GM23338 (cell line): ENCODE measurements at regions not wholly inside any gene's neighbourhood (a gene's known extent, or its start where the extent isn't known, plus 50 kb on each side); places are given as distances from the start of the nearest gene placed in this dataset.

Experiments
- ATAC-seq: fragments of 200-7000 bp; cut with Tn5 transposase; 3 replicates; pipeline ENCODE4 v1.9.1; 2020
- DNase-seq: peaks from one replicate; pipeline ENCODE4 v3.0.0-alpha.2; 2015; ENCODE audit warnings: low spot score
- H2AFZ ChIP-seq: fragments of 200-600 bp; sonication (generic); 2 replicates; pipeline ENCODE4 v1.8.0; 2016; ENCODE audit warnings: antibody characterized with exemption, mild to moderate bottlenecking, moderate library complexity
- H3F3A ChIP-seq: fragments of 200-600 bp; sonication (generic); replicated peaks from 2 replicates; pipeline ENCODE4 v1.8.0; 2017; ENCODE audit warnings: antibody characterized with exemption, mixed run types, low read depth
- H3K27ac ChIP-seq: fragments of 200-600 bp; sonication (generic); 2 replicates; pipeline ENCODE4 v1.6.1; 2016; ENCODE audit warnings: low read depth
- H3K27me3 ChIP-seq: fragments of 200-600 bp; sonication (generic); 2 replicates; pipeline ENCODE4 v1.8.0; 2016; ENCODE audit warnings: mild to moderate bottlenecking, mixed run types, moderate library complexity; ENCODE audit not compliant: insufficient read depth
- H3K36me3 ChIP-seq: fragments of 200-600 bp; sonication (generic); 2 replicates; pipeline ENCODE4 v1.8.0; 2016; ENCODE audit warnings: mild to moderate bottlenecking; ENCODE audit not compliant: insufficient read depth
- H3K4me1 ChIP-seq: fragments of 200-600 bp; sonication (generic); 2 replicates; pipeline ENCODE4 v1.8.0; 2016; ENCODE audit warnings: mild to moderate bottlenecking, moderate library complexity; ENCODE audit not compliant: insufficient read depth
- H3K4me2 ChIP-seq: fragments of 200-600 bp; sonication (generic); 2 replicates; pipeline ENCODE4 v1.7.1; 2017; ENCODE audit warnings: mixed run types
- H3K4me3 ChIP-seq: fragments of 200-600 bp; sonication (generic); 2 replicates; pipeline ENCODE4 v1.6.1; 2016; ENCODE audit warnings: mixed run types
- H3K79me2 ChIP-seq: fragments of 200-600 bp; sonication (generic); replicated peaks from 2 replicates; pipeline ENCODE4 v1.8.0; 2017; ENCODE audit warnings: mild to moderate bottlenecking; ENCODE audit not compliant: insufficient read depth
- H3K9me2 ChIP-seq: fragments of 200-600 bp; sonication (generic); 2 replicates; pipeline ENCODE4 v1.8.0; 2017; ENCODE audit not compliant: insufficient read depth
- H4K20me1 ChIP-seq: fragments of 200-600 bp; sonication (generic); replicated peaks from 2 replicates; pipeline ENCODE4 v1.8.0; 2017; ENCODE audit warnings: mild to moderate bottlenecking; ENCODE audit not compliant: insufficient read depth
- H3K27ac Mint-ChIP-seq: 2 replicates; pipeline ENCODE4 v1.8.0; 2020; ENCODE audit warnings: inconsistent platforms, mild to moderate bottlenecking, moderate library complexity, mixed read lengths
- H3K27me3 Mint-ChIP-seq: 3 replicates; pipeline ENCODE4 v1.8.0; 2022; ENCODE audit warnings: low read depth, mild to moderate bottlenecking, moderate library complexity, mixed read lengths, inconsistent platforms; ENCODE audit not compliant: insufficient read depth, poor library complexity
- H3K36me3 Mint-ChIP-seq: 3 replicates; pipeline ENCODE4 v1.8.0; 2021; ENCODE audit warnings: low read depth, mild to moderate bottlenecking, inconsistent platforms, moderate library complexity, mixed read lengths
- H3K4me1 Mint-ChIP-seq: 3 replicates; pipeline ENCODE4 v1.8.0; 2020; ENCODE audit warnings: mild to moderate bottlenecking, inconsistent platforms, mixed read lengths
- H3K4me3 Mint-ChIP-seq: 3 replicates; pipeline ENCODE4 v1.8.0; 2021; ENCODE audit warnings: moderate library complexity, mild to moderate bottlenecking, inconsistent platforms, mixed read lengths
- H3K9me3 Mint-ChIP-seq: 3 replicates; pipeline ENCODE4 v1.8.0; 2020; ENCODE audit warnings: moderate library complexity, mild to moderate bottlenecking, inconsistent platforms, mixed read lengths
- CREB1 ChIP-seq: fragments of 250-450 bp; sonication (Bioruptor Pico); IDR thresholded peaks from 2 replicates; pipeline ENCODE4 v1.5.0; 2020; ENCODE audit warnings: low read depth, mild to moderate bottlenecking, moderate library complexity
- NANOG ChIP-seq: IDR thresholded peaks from 2 replicates; pipeline ENCODE4 v1.6.1; 2016; ENCODE audit warnings: antibody characterized with exemption, borderline replicate concordance
- STAT1 ChIP-seq: IDR thresholded peaks from one replicate; pipeline ENCODE4 v1.6.1; 2016; ENCODE audit warnings: antibody characterized with exemption; ENCODE audit not compliant: unreplicated experiment
- ZNF114 ChIP-seq: fragments of 250-450 bp; sonication (Bioruptor Pico); IDR thresholded peaks from 2 replicates; pipeline ENCODE4 v1.5.0; 2020; ENCODE audit warnings: mild to moderate bottlenecking, moderate library complexity
- TF ChIP-seq, protein P1 (sequence below): fragments of 250-450 bp; sonication (Bioruptor Pico); IDR thresholded peaks from 2 replicates; pipeline ENCODE4 v1.5.0; 2020; ENCODE audit warnings: mild to moderate bottlenecking, moderate library complexity
- TF ChIP-seq, protein P2 (sequence below): IDR thresholded peaks from 2 replicates; pipeline ENCODE4 v1.6.1; 2016; ENCODE audit warnings: antibody characterized with exemption

DNA sequence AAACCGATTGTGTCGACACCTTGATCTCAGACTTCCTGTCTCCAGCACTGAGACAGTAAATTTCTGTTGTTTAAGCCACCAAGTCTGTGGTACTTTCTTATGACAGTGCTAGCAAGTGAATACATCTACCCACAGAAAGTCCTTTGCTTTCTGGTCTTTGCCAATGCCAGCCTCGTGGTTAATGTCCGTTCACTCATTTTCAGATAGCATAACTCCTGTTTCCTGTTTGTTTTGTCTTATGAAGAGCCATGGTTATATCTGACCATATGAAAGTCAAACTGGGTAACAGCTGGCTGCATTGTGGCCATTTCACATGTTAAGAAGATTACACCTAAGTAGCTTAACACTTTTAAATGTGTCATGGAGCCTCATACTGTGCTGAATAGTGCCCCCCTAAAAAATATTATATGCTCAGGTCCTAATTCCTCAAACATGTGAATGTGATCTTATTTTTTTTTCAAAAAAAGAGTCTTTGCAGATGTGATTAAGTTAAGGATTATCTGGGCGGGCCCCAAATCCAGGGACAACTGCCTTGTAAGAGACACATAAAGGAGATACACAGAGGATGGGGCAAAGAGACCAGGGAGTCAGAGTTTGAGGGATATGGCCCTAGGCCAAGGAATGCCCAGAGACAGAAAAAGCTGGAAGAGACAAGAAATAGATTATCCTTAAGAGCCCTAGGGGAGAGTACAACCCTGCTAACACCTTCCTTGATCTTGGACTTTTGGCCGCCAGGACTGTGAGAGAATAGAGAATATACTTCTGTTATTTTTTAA lies 118.0 kb downstream of the KCNE4 start:
- Histone ChIP-seq H3K9me2 (peaks cover 5% of the 10 kb centered on the region; the same call in 1 of the 2 replicates), H2AFZ (no peak overlapping the region), H3K27me3 (no peaks in the 10 kb centered on the region), H4K20me1 (no peaks in the 10 kb centered on the region), H3K27ac (no peak overlapping the region), H3K36me3 (no peaks in the 10 kb centered on the region), H3K4me3 (no peak overlapping the region), H3K4me1 (no peaks in the 10 kb centered on the region), H3F3A (no peaks in the 10 kb centered on the region), H3K4me2 (no peak overlapping the region), H3K79me2 (no peaks in the 10 kb centered on the region)
- Mint-ChIP-seq H3K27me3 (no peaks in the 10 kb centered on the region), H3K4me3 (no peak overlapping the region), H3K4me1 (no peaks in the 10 kb centered on the region), H3K36me3 (no peaks in the 10 kb centered on the region), H3K9me3 (peaks cover 5% of the 10 kb centered on the region; the same call in 2 of the 3 replicates), H3K27ac (no peak overlapping the region)
- DNase-seq (no peak), ATAC-seq (no peak)
- TF ChIP-seq STAT1 (no peak), NANOG (no peak)

DNA sequence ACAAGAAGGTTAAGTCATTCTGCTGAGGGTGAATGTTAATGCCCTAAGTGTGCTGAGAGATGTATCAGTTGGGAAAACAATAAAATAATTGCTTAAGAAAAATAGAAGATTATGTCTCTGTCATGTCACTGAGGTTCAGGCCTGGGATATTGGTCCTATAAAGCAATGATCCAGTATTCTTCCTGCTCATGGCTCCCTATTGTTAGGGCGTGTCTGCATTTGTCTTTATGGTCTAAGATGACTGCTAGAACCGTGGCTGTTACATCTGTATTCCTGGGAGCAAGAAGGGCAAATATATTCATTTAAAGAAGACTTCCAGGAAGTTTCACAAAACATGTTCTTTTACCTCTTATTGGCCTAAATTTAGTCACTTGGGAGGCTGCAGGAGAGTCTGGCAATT lies 125.0 kb downstream of the KCNE4 start:
- Histone ChIP-seq H3K27ac (no peak overlapping the region), H3K36me3 (peaks cover 6% of the 10 kb centered on the region), H3K27me3 (no peaks in the 10 kb centered on the region), H4K20me1 (no peaks in the 10 kb centered on the region), H3K9me2 (peaks cover 5% of the 10 kb centered on the region; the same call in 1 of the 2 replicates), H2AFZ (no peak overlapping the region), H3K4me3 (no peak overlapping the region), H3F3A (no peaks in the 10 kb centered on the region), H3K4me2 (no peak overlapping the region), H3K79me2 (no peaks in the 10 kb centered on the region), H3K4me1 (no peaks in the 10 kb centered on the region)
- no peaks in the 10 kb centered on the region for H3K4me1 Mint-ChIP-seq
- TF ChIP-seq NANOG = no peak
- TF ChIP-seq, protein P1, sequence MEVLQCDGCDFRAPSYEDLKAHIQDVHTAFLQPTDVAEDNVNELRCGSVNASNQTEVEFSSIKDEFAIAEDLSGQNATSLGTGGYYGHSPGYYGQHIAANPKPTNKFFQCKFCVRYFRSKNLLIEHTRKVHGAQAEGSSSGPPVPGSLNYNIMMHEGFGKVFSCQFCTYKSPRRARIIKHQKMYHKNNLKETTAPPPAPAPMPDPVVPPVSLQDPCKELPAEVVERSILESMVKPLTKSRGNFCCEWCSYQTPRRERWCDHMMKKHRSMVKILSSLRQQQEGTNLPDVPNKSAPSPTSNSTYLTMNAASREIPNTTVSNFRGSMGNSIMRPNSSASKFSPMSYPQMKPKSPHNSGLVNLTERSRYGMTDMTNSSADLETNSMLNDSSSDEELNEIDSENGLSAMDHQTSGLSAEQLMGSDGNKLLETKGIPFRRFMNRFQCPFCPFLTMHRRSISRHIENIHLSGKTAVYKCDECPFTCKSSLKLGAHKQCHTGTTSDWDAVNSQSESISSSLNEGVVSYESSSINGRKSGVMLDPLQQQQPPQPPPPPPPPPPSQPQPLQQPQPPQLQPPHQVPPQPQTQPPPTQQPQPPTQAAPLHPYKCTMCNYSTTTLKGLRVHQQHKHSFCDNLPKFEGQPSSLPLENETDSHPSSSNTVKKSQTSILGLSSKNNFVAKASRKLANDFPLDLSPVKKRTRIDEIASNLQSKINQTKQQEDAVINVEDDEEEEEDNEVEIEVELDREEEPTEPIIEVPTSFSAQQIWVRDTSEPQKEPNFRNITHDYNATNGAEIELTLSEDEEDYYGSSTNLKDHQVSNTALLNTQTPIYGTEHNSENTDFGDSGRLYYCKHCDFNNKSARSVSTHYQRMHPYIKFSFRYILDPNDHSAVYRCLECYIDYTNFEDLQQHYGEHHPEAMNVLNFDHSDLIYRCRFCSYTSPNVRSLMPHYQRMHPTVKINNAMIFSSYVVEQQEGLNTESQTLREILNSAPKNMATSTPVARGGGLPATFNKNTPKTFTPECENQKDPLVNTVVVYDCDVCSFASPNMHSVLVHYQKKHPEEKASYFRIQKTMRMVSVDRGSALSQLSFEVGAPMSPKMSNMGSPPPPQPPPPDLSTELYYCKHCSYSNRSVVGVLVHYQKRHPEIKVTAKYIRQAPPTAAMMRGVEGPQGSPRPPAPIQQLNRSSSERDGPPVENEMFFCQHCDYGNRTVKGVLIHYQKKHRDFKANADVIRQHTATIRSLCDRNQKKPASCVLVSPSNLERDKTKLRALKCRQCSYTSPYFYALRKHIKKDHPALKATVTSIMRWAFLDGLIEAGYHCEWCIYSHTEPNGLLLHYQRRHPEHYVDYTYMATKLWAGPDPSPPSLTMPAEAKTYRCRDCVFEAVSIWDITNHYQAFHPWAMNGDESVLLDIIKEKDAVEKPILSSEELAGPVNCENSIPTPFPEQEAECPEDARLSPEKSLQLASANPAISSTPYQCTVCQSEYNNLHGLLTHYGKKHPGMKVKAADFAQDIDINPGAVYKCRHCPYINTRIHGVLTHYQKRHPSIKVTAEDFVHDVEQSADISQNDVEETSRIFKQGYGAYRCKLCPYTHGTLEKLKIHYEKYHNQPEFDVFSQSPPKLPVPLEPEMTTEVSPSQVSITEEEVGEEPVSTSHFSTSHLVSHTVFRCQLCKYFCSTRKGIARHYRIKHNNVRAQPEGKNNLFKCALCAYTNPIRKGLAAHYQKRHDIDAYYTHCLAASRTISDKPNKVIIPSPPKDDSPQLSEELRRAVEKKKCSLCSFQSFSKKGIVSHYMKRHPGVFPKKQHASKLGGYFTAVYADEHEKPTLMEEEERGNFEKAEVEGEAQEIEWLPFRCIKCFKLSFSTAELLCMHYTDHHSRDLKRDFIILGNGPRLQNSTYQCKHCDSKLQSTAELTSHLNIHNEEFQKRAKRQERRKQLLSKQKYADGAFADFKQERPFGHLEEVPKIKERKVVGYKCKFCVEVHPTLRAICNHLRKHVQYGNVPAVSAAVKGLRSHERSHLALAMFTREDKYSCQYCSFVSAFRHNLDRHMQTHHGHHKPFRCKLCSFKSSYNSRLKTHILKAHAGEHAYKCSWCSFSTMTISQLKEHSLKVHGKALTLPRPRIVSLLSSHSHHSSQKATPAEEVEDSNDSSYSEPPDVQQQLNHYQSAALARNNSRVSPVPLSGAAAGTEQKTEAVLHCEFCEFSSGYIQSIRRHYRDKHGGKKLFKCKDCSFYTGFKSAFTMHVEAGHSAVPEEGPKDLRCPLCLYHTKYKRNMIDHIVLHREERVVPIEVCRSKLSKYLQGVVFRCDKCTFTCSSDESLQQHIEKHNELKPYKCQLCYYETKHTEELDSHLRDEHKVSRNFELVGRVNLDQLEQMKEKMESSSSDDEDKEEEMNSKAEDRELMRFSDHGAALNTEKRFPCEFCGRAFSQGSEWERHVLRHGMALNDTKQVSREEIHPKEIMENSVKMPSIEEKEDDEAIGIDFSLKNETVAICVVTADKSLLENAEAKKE (CRISPR knock-in tag) = no peak
- no peak for TF ChIP-seq ZNF114
- no peak for TF ChIP-seq CREB1 (CRISPR knock-in tag)
- TF ChIP-seq, protein P2, sequence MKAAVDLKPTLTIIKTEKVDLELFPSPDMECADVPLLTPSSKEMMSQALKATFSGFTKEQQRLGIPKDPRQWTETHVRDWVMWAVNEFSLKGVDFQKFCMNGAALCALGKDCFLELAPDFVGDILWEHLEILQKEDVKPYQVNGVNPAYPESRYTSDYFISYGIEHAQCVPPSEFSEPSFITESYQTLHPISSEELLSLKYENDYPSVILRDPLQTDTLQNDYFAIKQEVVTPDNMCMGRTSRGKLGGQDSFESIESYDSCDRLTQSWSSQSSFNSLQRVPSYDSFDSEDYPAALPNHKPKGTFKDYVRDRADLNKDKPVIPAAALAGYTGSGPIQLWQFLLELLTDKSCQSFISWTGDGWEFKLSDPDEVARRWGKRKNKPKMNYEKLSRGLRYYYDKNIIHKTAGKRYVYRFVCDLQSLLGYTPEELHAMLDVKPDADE = no peak
- no peak overlapping the region for H3K4me3 Mint-ChIP-seq
- DNase-seq (no peak), ATAC-seq (no peak)
- H3K36me3 Mint-ChIP-seq = peaks cover 7% of the 10 kb centered on the region; the same call in 1 of the 3 replicates
- H3K27me3 Mint-ChIP-seq = no peaks in the 10 kb centered on the region
- H3K9me3 Mint-ChIP-seq = peaks cover 10% of the 10 kb centered on the region; the same call in 2 of the 3 replicates
- no peak overlapping the region for H3K27ac Mint-ChIP-seq
